Urinary bladder (tissue), 3 donors: ENCODE measurements at regions not wholly inside any gene's neighbourhood (a gene's known extent, or its start where the extent isn't known, plus 50 kb on each side); places are given as distances from the start of the nearest gene placed in this dataset.
"Not testable (repeated sequence)": the region's sequence is repeated elsewhere in the genome, so short reads cannot be mapped to it uniquely, and the experiment has no call there.

ENCODE experiments used
- DNase-seq: peaks from one replicate; pipeline ENCODE4 v3.0.0-alpha.2; 2015; ENCODE audit errors: extremely low spot score
- H3K27ac ChIP-seq: one replicate; pipeline ENCODE4 v1.5.1; 2013; ENCODE audit warnings: low read depth, mild to moderate bottlenecking, moderate library complexity
- H3K36me3 ChIP-seq: one replicate; pipeline ENCODE4 v1.6.1; 2013; ENCODE audit warnings: mild to moderate bottlenecking, moderate library complexity; ENCODE audit not compliant: insufficient read depth
- H3K4me1 ChIP-seq: one replicate; pipeline ENCODE4 v1.6.1; 2013; ENCODE audit warnings: mild to moderate bottlenecking, moderate library complexity; ENCODE audit not compliant: insufficient read depth
- H3K4me3 ChIP-seq: one replicate; pipeline ENCODE4 v1.5.1; 2013; ENCODE audit warnings: low read depth, low read length
- WGBS: extraction: QIAGEN DNeasy Blood & Tissue Kit; methylation state at CpG from one replicate; pipeline ENCODE4 v1.1.7; 2013; 5-methylcytosine and 5-hydroxymethylcytosine counted together
- donor health status: healthy with polysubstance abuse.
- donor health status: healthy.

- no peaks in the 10 kb centered on the region for H3K4me1 ChIP-seq
- DNase-seq = no peak
- H3K4me3 ChIP-seq = no peak overlapping the region
- no peaks in the 10 kb centered on the region for H3K36me3 ChIP-seq
- WGBS = 96% methylated on average over 2 of the region's 2 CpGs
- H3K27ac ChIP-seq = no peak overlapping the region
Observed at GRCh38 chr2:163155925-163156324, 317.4 kb upstream of the KCNH7 start.

- WGBS = 56% methylated on average over 3 of the region's 3 CpGs
- Histone ChIP-seq H3K27ac (no peak overlapping the region), H3K4me1 (no peaks in the 10 kb centered on the region), H3K4me3 (no peak overlapping the region), H3K36me3 (no peaks in the 10 kb centered on the region)
- DNase-seq = no peak
Observed at GRCh38 chr2:163155279-163155883, 316.8 kb upstream of the KCNH7 start.

- 91% methylated on average over 2 of the region's 2 CpGs for WGBS
- no peak for DNase-seq
- Histone ChIP-seq H3K4me3 (no peak overlapping the region), H3K27ac (no peak overlapping the region), H3K36me3 (no peaks in the 10 kb centered on the region), H3K4me1 (no peaks in the 10 kb centered on the region)
Observed at GRCh38 chr2:163142618-163143017, 304.1 kb upstream of the KCNH7 start.

GRCh38 chr2:163138947-163139346 is 300.4 kb upstream of the KCNH7 start:
- DNase-seq = no peak
- no peak overlapping the region for H3K27ac ChIP-seq
- H3K4me3 ChIP-seq = no peak overlapping the region
- WGBS = 74% methylated on average over 2 of the region's 2 CpGs
- H3K36me3 ChIP-seq = no peaks in the 10 kb centered on the region
- no peaks in the 10 kb centered on the region for H3K4me1 ChIP-seq

- Histone ChIP-seq H3K27ac (no peak overlapping the region), H3K4me1 (no peaks in the 10 kb centered on the region), H3K36me3 (no peaks in the 10 kb centered on the region), H3K4me3 (no peak overlapping the region)
- no peak for DNase-seq
- WGBS = 48% methylated on average over 1 of the region's 1 CpG
Observed at GRCh38 chr2:163135256-163135655, 296.7 kb upstream of the KCNH7 start.

GRCh38 chr2:163133602-163134001 is 295.0 kb upstream of the KCNH7 start:
- no peaks in the 10 kb centered on the region for H3K4me1 ChIP-seq
- H3K36me3 ChIP-seq = no peaks in the 10 kb centered on the region
- no peak for DNase-seq
- no peak overlapping the region for H3K27ac ChIP-seq
- H3K4me3 ChIP-seq = no peak overlapping the region

- Histone ChIP-seq H3K27ac (no peak overlapping the region), H3K4me3 (no peak overlapping the region), H3K36me3 (no peaks in the 10 kb centered on the region), H3K4me1 (no peaks in the 10 kb centered on the region)
- 8% methylated on average over 3 of the region's 3 CpGs for WGBS
- DNase-seq = no peak
Observed at GRCh38 chr2:163132850-163133249, 294.3 kb upstream of the KCNH7 start.

- not testable (repeated sequence) for H3K36me3 ChIP-seq, H3K4me3 ChIP-seq, DNase-seq, H3K4me1 ChIP-seq, H3K27ac ChIP-seq
- 88% methylated on average over 2 of the region's 2 CpGs for WGBS
Observed at GRCh38 chr2:163132207-163132606, 293.6 kb upstream of the KCNH7 start.

GRCh38 chr2:163123526-163123925 is 285.0 kb upstream of the KCNH7 start:
- no peak overlapping the region for H3K27ac ChIP-seq
- H3K4me1 ChIP-seq = no peaks in the 10 kb centered on the region
- no peak overlapping the region for H3K4me3 ChIP-seq
- no peak for DNase-seq
- H3K36me3 ChIP-seq = no peaks in the 10 kb centered on the region
- WGBS = 77% methylated on average over 1 of the region's 1 CpG

GRCh38 chr2:163122257-163122656 is 283.7 kb upstream of the KCNH7 start:
- no peak overlapping the region for H3K27ac ChIP-seq
- no peaks in the 10 kb centered on the region for H3K4me1 ChIP-seq
- no peaks in the 10 kb centered on the region for H3K36me3 ChIP-seq
- no peak overlapping the region for H3K4me3 ChIP-seq
- DNase-seq = no peak

GRCh38 chr2:163121483-163121882 is 282.9 kb upstream of the KCNH7 start:
- Histone ChIP-seq H3K4me1 (no peaks in the 10 kb centered on the region), H3K4me3 (no peak overlapping the region), H3K27ac (no peak overlapping the region), H3K36me3 (no peaks in the 10 kb centered on the region)
- no peak for DNase-seq
- WGBS = 34% methylated on average over 5 of the region's 5 CpGs

GRCh38 chr2:163119966-163120365 is 281.4 kb upstream of the KCNH7 start:
- WGBS = 16% methylated on average over 7 of the region's 7 CpGs
- Histone ChIP-seq H3K4me3 (no peak overlapping the region), H3K36me3 (no peaks in the 10 kb centered on the region), H3K4me1 (no peaks in the 10 kb centered on the region), H3K27ac (no peak overlapping the region)
- no peak for DNase-seq

GRCh38 chr2:163086940-163087339 is 248.4 kb upstream of the KCNH7 start:
- no peak for DNase-seq
- WGBS = 86% methylated on average over 1 of the region's 1 CpG
- Histone ChIP-seq H3K27ac (no peak overlapping the region), H3K4me1 (no peaks in the 10 kb centered on the region), H3K4me3 (no peak overlapping the region), H3K36me3 (no peaks in the 10 kb centered on the region)

- not testable (repeated sequence) for H3K4me3 ChIP-seq, H3K4me1 ChIP-seq, DNase-seq, H3K27ac ChIP-seq, H3K36me3 ChIP-seq
- WGBS = 71% methylated on average over 12 of the region's 12 CpGs
Observed at GRCh38 chr2:163085366-163086024, 246.9 kb upstream of the KCNH7 start.

- H3K4me1 ChIP-seq = no peaks in the 10 kb centered on the region
- no peak overlapping the region for H3K27ac ChIP-seq
- no peak for DNase-seq
- H3K4me3 ChIP-seq = no peak overlapping the region
- H3K36me3 ChIP-seq = no peaks in the 10 kb centered on the region
Observed at GRCh38 chr2:163081754-163082153, 243.2 kb upstream of the KCNH7 start.
